Lower leg skin (tissue), 4 donors: ENCODE measurements at regions not wholly inside any gene's neighbourhood (a gene's known extent, or its start where the extent isn't known, plus 50 kb on each side); places are given as distances from the start of the nearest gene placed in this dataset.

Experiments used
- DNase-seq, 2 donors: peaks; one replicate each; pipeline ENCODE4 v3.0.0-alpha.2; 2019; ENCODE audit warnings: low spot score in 2 of 2
- H3K4me3 ChIP-seq: fragments of 200-600 bp; sonication (generic); 2 replicates; pipeline ENCODE4 v1.5.1; 2017; ENCODE audit warnings: mild to moderate bottlenecking, low read depth; ENCODE audit not compliant: poor library complexity, severe bottlenecking
- POLR2A ChIP-seq, 2 donors: fragments of 450-650 bp; IDR thresholded peaks; one replicate each; pipeline ENCODE4 v1.6.1; 2016 to 2017; ENCODE audit warnings: antibody characterized with exemption in 2 of 2, mild to moderate bottlenecking in 1 of 2, moderate library complexity in 1 of 2
- WGBS, 2 donors: methylation state at CpG; one replicate each; pipeline ENCODE4 v1.1.5; 2018; 5-methylcytosine and 5-hydroxymethylcytosine counted together
- intact Hi-C: fragments of 100-400 bp; cut with DNase I; formaldehyde crosslinking; loops from one replicate; pipeline ENCODE4 v1.15.0; 2023; ENCODE audit warnings: low total_unique reads
- TF ChIP-seq, protein P1 (sequence below), 3 donors: fragments of 450-650 bp; IDR thresholded peaks; one replicate each; pipeline ENCODE4 v1.5.1; 2016; ENCODE audit warnings: antibody characterized with exemption in 3 of 3, mild to moderate bottlenecking in 3 of 3, moderate library complexity in 2 of 3

DNA sequence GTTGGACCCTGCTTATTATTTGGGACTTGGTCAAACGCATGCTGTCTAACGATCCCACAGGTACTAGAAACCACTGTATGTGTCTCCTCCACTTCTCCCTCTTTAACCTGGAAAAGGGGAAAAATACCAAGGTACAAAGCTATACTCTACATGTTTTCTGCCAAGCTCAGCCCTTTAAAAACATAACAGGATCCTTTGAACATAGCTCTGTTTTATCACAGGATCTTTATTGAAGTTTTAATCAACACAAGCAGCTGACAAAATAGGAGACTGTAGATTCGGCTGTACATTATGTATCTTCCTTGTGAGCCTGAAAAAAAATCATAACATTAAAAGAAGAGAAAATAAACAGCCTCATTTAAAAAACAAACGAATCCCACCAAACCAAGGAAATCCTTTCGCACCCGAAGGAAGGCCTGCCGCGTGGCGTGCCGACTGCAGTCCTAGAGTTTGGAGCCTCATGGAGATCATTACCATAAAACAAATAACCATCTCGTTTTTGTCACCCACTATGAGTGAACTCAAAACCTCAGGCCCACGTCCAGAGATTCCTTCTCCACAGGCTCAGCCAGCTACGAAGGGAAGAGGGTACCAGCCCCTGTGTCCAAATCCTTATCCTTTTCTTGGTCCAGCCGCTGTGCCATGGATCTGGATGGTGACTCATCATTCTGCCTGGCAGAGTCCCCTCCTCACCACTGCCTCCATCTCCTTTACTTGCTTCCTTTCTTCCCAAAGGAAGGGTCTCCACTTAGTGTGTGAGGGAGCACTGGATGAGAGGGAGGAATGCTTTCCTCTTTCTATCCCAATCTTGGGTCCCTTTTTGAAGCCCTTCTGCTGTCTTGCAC lies 651.1 kb downstream of the CCDC171 start:
- intact Hi-C loops: no loop called here
- no peak for DNase-seq
- TF ChIP-seq POLR2A (IDR thresholded peaks at IDR 0.05): no peak
- TF ChIP-seq, protein P1, sequence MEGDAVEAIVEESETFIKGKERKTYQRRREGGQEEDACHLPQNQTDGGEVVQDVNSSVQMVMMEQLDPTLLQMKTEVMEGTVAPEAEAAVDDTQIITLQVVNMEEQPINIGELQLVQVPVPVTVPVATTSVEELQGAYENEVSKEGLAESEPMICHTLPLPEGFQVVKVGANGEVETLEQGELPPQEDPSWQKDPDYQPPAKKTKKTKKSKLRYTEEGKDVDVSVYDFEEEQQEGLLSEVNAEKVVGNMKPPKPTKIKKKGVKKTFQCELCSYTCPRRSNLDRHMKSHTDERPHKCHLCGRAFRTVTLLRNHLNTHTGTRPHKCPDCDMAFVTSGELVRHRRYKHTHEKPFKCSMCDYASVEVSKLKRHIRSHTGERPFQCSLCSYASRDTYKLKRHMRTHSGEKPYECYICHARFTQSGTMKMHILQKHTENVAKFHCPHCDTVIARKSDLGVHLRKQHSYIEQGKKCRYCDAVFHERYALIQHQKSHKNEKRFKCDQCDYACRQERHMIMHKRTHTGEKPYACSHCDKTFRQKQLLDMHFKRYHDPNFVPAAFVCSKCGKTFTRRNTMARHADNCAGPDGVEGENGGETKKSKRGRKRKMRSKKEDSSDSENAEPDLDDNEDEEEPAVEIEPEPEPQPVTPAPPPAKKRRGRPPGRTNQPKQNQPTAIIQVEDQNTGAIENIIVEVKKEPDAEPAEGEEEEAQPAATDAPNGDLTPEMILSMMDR (IDR thresholded peaks at IDR 0.05): no peak
- WGBS, 2 donors: 83 to 87% methylated on average over 14 of the region's 14 CpGs
- no peak overlapping the region for H3K4me3 ChIP-seq

DNA sequence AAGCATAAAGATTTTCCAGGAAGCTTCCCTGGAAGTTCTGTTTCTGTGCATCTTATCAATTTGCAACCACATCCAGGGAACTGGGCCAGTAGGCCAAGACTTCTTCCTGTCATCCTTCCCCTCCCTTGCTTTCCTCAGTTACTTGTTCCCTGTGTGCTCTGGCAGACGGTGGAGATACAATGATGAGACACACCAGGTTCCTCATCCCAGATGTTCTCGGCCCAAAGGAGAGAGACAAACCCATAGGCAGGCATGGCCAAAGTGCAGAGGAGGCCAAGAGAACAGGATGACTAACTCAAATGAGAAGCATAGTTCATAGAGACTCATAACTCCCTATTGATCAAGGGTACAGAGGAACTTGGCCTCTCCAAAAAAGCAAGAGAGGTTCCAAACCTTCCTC lies 652.6 kb downstream of the CCDC171 start:
- 78 to 82% methylated on average over 2 of the region's 2 CpGs for WGBS, 2 donors
- no peak for DNase-seq
- intact Hi-C loops: no loop called here
- TF ChIP-seq, protein P1 (IDR thresholded peaks at IDR 0.05): no peak
- no peak for TF ChIP-seq POLR2A (IDR thresholded peaks at IDR 0.05)
- no peak overlapping the region for H3K4me3 ChIP-seq

DNA sequence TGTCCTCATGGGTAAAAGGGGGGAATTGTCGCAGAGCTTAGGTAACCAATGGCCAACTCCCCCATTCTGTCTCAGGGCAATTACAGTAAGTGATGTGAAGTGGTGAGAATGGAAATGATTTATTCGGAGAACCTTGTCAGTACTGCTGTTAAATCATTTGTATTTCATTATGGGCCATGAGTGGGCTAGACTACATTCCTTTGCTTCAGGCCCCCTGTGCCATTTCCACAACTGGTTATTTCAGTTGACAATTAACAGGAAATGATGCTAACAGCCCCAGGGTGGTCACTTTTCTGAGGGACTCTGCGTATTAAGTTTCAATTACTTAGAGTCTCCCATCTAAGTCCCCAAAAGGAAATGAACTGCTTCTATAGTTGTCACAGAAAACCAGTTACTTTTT lies 653.7 kb downstream of the CCDC171 start:
- TF ChIP-seq, protein P1 (IDR thresholded peaks at IDR 0.05): no peak
- TF ChIP-seq POLR2A (IDR thresholded peaks at IDR 0.05): no peak
- H3K4me3 ChIP-seq: no peak overlapping the region
- no peak for DNase-seq
- intact Hi-C loops: no loop called here
- WGBS, 2 donors: 92 to 96% methylated on average over 3 of the region's 3 CpGs

DNA sequence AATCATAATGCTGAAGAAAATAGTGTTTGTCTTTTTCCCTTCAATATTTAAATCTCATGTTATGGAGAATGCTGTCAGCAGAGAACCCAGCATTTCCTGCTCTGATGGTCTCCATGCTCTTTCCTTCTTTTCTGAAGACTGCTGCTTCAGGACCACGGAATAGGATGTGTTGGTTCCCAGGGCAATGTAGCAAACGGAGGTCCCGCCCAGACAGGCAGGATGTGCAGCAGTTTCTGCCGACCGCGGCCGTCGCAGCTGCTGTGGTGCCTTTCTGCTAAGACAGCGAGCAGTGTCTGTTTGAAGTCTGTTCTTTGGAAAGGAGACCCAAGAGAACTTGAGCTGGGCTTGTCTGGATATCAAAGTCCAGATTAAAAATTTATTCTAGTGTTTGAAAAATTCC lies 654.3 kb downstream of the CCDC171 start:
- no peak for DNase-seq
- TF ChIP-seq, protein P1 (IDR thresholded peaks at IDR 0.05): no peak
- no peak for TF ChIP-seq POLR2A (IDR thresholded peaks at IDR 0.05)
- no peak overlapping the region for H3K4me3 ChIP-seq
- intact Hi-C loops: no loop called here
- 25 to 29% methylated on average over 9 of the region's 9 CpGs for WGBS, 2 donors

DNA sequence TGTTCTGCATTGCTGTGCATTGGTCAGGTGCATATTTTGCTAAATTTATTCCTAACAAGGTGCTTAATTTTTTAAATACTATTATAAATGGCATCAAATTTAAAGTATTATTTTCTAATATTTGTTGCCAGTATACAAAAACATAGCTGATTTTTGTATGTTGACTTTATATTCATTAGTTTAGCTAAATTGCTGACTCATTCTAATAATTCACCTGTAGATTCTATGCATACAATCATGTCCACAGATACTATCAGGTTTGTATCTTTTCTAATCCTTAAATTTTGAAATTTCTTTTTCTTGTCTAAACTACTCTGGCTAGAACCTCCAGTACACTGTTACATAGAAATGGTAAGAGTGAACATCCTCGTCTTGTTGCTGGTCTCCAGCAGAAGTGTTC lies 657.6 kb downstream of the CCDC171 start:
- intact Hi-C loops: no loop called here
- H3K4me3 ChIP-seq: no peak overlapping the region
- no peak for TF ChIP-seq POLR2A (IDR thresholded peaks at IDR 0.05)
- TF ChIP-seq, protein P1 (IDR thresholded peaks at IDR 0.05): no peak
- no peak for DNase-seq
- 85 to 86% methylated on average over 1 of the region's 1 CpG for WGBS, 2 donors

DNA sequence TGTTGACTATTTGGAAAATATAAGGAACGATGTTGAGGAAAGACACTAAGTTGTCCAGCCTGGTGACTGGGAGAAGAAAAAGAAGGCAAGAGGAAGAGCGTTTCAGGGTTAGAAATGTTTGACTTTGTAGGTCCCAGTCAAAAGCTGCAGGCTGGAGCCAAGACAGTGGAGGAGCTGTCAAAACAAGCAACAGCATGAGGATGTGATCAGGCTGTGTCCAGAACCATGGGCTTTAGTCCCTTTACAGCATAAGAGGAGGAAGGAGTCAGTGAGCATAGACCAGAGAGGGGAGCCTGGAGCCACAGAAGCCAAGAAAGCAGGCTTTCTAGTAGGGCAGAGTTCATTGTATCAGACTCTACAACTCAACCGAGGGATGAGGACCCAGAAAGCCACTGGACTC lies 658.5 kb downstream of the BNC2 start:
- 90% methylated on average over 3 of the region's 3 CpGs for WGBS, 2 donors
- intact Hi-C loops: no loop called here
- TF ChIP-seq, protein P1 (IDR thresholded peaks at IDR 0.05): no peak
- no peak for TF ChIP-seq POLR2A (IDR thresholded peaks at IDR 0.05)
- H3K4me3 ChIP-seq: no peak overlapping the region
- DNase-seq: no peak
